Esophagus squamous epithelium (tissue), 4 donors: ENCODE measurements at regions not wholly inside any gene's neighbourhood (a gene's known extent, or its start where the extent isn't known, plus 50 kb on each side); places are given as distances from the start of the nearest gene placed in this dataset.

Source experiments
- CTCF ChIP-seq, 6 experiments: fragments of 450-650 bp in 4 of 6; fragments of 200-600 bp in 2 of 6; sonication (generic) in 2 of 6; IDR thresholded peaks; one replicate each; pipeline ENCODE4 v1.5.1; 2016 to 2019; ENCODE audit warnings: antibody characterized with exemption in 6 of 6, mild to moderate bottlenecking in 4 of 6, moderate library complexity in 4 of 6
- POLR2A ChIP-seq, 4 donors: fragments of 450-650 bp; IDR thresholded peaks; one replicate each; pipeline ENCODE4 v1.6.1; 2017; ENCODE audit warnings: antibody characterized with exemption in 4 of 4, mild to moderate bottlenecking in 4 of 4, moderate library complexity in 3 of 4

GRCh38 chr1:182330303-182330702 is 61.3 kb downstream of the GLUL start:
- TF ChIP-seq CTCF (IDR thresholded peaks at IDR 0.05), result no peak
- no peak for TF ChIP-seq POLR2A (IDR thresholded peaks at IDR 0.05)
